K562 (cell line): ENCODE measurements at regions not wholly inside any gene's neighbourhood (a gene's known extent, or its start where the extent isn't known, plus 50 kb on each side); places are given as distances from the start of the nearest gene placed in this dataset.

Experiments used
- ATAC-seq: fragments of 200-7000 bp; cut with Tn5 transposase; 3 replicates; pipeline ENCODE4 v1.9.1; 2020; ENCODE audit warnings: moderate library complexity
- BruUV-seq: library from RNA; stranded (reverse); fragments of 400-500 nt; replicated peaks from 2 replicates; lab custom pipeline; 2021; lab: Mats Ljungman, UMichigan
- CTCF ChIA-PET: fragments of 300-600 bp; formaldehyde crosslinking; extraction: SDS; loops from one replicate; lab custom pipeline; 2021; ENCODE audit warnings: low intra/inter-chr PET ratio; lab: Yijun Ruan, JAX
- POLR2A ChIA-PET: fragments of 300-600, 350-650 bp; sonication (Branson Sonifier 250); formaldehyde crosslinking; extraction: SDS; loops from one replicate; lab custom pipeline; 2021; ENCODE audit warnings: antibody characterized with exemption, inconsistent platforms; lab: Yijun Ruan, JAX
- DNase-seq, 4 experiments: peaks; one replicate each; pipeline versions ENCODE4 v3.0.0 to v3.0.0-alpha.2; 2011 to 2018; ENCODE audit warnings: low spot score in 3 of 4, mixed read lengths in 3 of 4; ENCODE audit errors: extremely low read depth in 1 of 4
- FAIRE-seq: peaks from 2 replicates; lab custom pipeline; 2011; peaks lifted over from hg19 to GRCh38; lab: Jason Lieb, UNC
- H2AFZ ChIP-seq: 2 replicates; pipeline ENCODE4 v1.6.0; 2011; ENCODE audit warnings: low read depth, low read length, control low read depth, inconsistent platforms
- H3K27ac ChIP-seq: fragments of 200-600 bp; 3 replicates; pipeline ENCODE4 v1.8.0; 2011; ENCODE audit warnings: low read depth, mild to moderate bottlenecking, control low read depth, inconsistent platforms, low read length, moderate library complexity, mixed read lengths; ENCODE audit errors: extremely low read depth
- H3K27me3 ChIP-seq, 2 experiments: fragments of 300-600 bp in 1 of 2; 2 replicates in 1 of 2; 3 replicates in 1 of 2; pipeline versions ENCODE4 v1.6.0 to v1.8.0; 2011; ENCODE audit warnings: inconsistent platforms in 2 of 2, low read length in 2 of 2, mild to moderate bottlenecking in 1 of 2, mixed read lengths in 1 of 2, moderate library complexity in 1 of 2; ENCODE audit not compliant: control insufficient read depth in 2 of 2, insufficient read depth in 2 of 2
- H3K36me3 ChIP-seq: fragments of 300-600 bp; 3 replicates; pipeline ENCODE4 v1.8.0; 2011; ENCODE audit warnings: mild to moderate bottlenecking, low read length, inconsistent platforms; ENCODE audit not compliant: control insufficient read depth, insufficient read depth
- H3K4me1 ChIP-seq, 2 experiments: fragments of 200-600 bp in 1 of 2; replicated peaks in 1 of 2; 2 replicates in 1 of 2; 3 replicates in 1 of 2; pipeline versions ENCODE4 v1.5.1 to v1.8.0; 2011; ENCODE audit warnings: inconsistent platforms in 2 of 2, low read length in 2 of 2, mild to moderate bottlenecking in 1 of 2, mixed read lengths in 1 of 2, moderate library complexity in 1 of 2; ENCODE audit not compliant: control insufficient read depth in 2 of 2, insufficient read depth in 2 of 2
- H3K4me2 ChIP-seq: 2 replicates; pipeline ENCODE4 v1.6.1; 2011; ENCODE audit warnings: low read length, control low read depth, inconsistent platforms, mixed read lengths; ENCODE audit not compliant: insufficient read depth
- H3K4me3 ChIP-seq: fragments of 200-600 bp; sonication (generic), shearing (Covaris generic); 2 replicates; pipeline ENCODE4 v1.5.1; 2016; ENCODE audit warnings: control low read depth, inconsistent platforms
- H3K79me2 ChIP-seq: fragments of 200-600 bp; 3 replicates; pipeline ENCODE4 v1.8.0; 2011; ENCODE audit warnings: low read length, inconsistent platforms; ENCODE audit not compliant: control insufficient read depth, insufficient read depth
- H3K9ac ChIP-seq, 2 experiments: 2 replicates each; pipeline versions ENCODE4 v1.6.0 to v1.6.1; 2011; ENCODE audit warnings: low read depth in 2 of 2, low read length in 2 of 2, control low read depth in 1 of 2, inconsistent platforms in 1 of 2, mild to moderate bottlenecking in 1 of 2, mixed read lengths in 1 of 2; ENCODE audit not compliant: insufficient read depth in 1 of 2
- H3K9me1 ChIP-seq: one replicate; pipeline ENCODE4 v1.6.0; 2011; ENCODE audit warnings: inconsistent platforms, mild to moderate bottlenecking, low read length, moderate library complexity; ENCODE audit not compliant: control insufficient read depth, insufficient read depth
- H3K9me3 ChIP-seq: replicated peaks from 2 replicates; pipeline ENCODE4 v1.5.1; 2011; ENCODE audit warnings: low read depth, low read length, inconsistent platforms; ENCODE audit not compliant: control insufficient read depth, insufficient read depth
- H4K20me1 ChIP-seq: replicated peaks from 2 replicates; pipeline ENCODE4 v1.6.1; 2011; ENCODE audit warnings: low read length, inconsistent platforms, mixed read lengths; ENCODE audit not compliant: control insufficient read depth, insufficient read depth
- CEBPB ChIP-seq: fragments of 450-650 bp; IDR thresholded peaks from 2 replicates; pipeline ENCODE4 v1.6.1; 2016; ENCODE audit warnings: missing genetic modification characterization, missing compliant biosample characterization
- DDX20 ChIP-seq: fragments of 450-650 bp; IDR thresholded peaks from 2 replicates; pipeline ENCODE4 v1.6.1; 2016; ENCODE audit warnings: missing genetic modification characterization, low read depth, mild to moderate bottlenecking, missing compliant biosample characterization, moderate library complexity
- ELF2 ChIP-seq: fragments of 250-450 bp; sonication (Bioruptor Pico); IDR thresholded peaks from 2 replicates; pipeline ENCODE4 v1.5.0; 2021; ENCODE audit warnings: mild to moderate bottlenecking
- ESRRA ChIP-seq: fragments of 450-650 bp; IDR thresholded peaks from 2 replicates; pipeline ENCODE4 v1.6.1; 2014; ENCODE audit warnings: low read depth, mild to moderate bottlenecking, moderate library complexity, borderline replicate concordance
- GABPA ChIP-seq: fragments of 200-800 bp; sonication (Bioruptor generic); conservative IDR thresholded peaks from 2 replicates; pipeline ENCODE4 v1.6.1; 2016; ENCODE audit warnings: low read depth, missing genetic modification characterization, missing compliant biosample characterization
- MCM7 ChIP-seq, 2 experiments: fragments of 450-650 bp; IDR thresholded peaks; 2 replicates each; pipeline ENCODE4 v1.6.1; 2016 to 2018
- ZNF121 ChIP-seq: sonication (generic); formaldehyde crosslinking; conservative IDR thresholded peaks from 2 replicates; pipeline ENCODE4 v1.8.0; 2022; ENCODE audit warnings: missing genetic modification reagents
- WGBS: fragments of 100-300 bp; shearing (Covaris generic); methylation state at CpG from one replicate; pipeline ENCODE4 v1.1.6; 2016; ENCODE audit warnings: low coverage, mixed read lengths; ENCODE audit not compliant: insufficient coverage; ENCODE audit errors: missing lambda C conversion rate; 5-methylcytosine and 5-hydroxymethylcytosine counted together
- in situ Hi-C: fragments of 300-500 bp; cut with MboI; formaldehyde crosslinking; loops from 4 replicates; pipeline ENCODE4 v1.15.0; 2018; ENCODE audit warnings: inconsistent platforms, mixed read lengths
- intact Hi-C: fragments of 100-400 bp; cut with micrococcal nuclease; formaldehyde crosslinking; loops from 2 replicates; pipeline ENCODE4 v1.14.2; 2022
- TF ChIP-seq, protein P1 (sequence below): fragments of 450-650 bp; conservative IDR thresholded peaks from 2 replicates; pipeline ENCODE4 v1.6.1; 2016; ENCODE audit warnings: missing genetic modification characterization, low read depth, mild to moderate bottlenecking, control low read depth, missing compliant biosample characterization

- TF ChIP-seq, protein P1, sequence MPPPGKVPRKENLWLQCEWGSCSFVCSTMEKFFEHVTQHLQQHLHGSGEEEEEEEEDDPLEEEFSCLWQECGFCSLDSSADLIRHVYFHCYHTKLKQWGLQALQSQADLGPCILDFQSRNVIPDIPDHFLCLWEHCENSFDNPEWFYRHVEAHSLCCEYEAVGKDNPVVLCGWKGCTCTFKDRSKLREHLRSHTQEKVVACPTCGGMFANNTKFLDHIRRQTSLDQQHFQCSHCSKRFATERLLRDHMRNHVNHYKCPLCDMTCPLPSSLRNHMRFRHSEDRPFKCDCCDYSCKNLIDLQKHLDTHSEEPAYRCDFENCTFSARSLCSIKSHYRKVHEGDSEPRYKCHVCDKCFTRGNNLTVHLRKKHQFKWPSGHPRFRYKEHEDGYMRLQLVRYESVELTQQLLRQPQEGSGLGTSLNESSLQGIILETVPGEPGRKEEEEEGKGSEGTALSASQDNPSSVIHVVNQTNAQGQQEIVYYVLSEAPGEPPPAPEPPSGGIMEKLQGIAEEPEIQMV (tag), result no peak
- no peak for TF ChIP-seq ESRRA
- TF ChIP-seq, all 486 proteins: peak for 0
Observed at GRCh38 chr11:103633819-103634590, 402.4 kb upstream of the DDI1 start (continued).

- no TSS peak for BruUV-seq
- DNase-seq (no peak), ATAC-seq (no peak), FAIRE-seq (no peak)
- no peaks in the 10 kb centered on the region for H3K36me3 ChIP-seq
- H3K9me1 ChIP-seq, result no peaks in the 10 kb centered on the region
- H3K4me3 ChIP-seq, result no peak overlapping the region
- no peak overlapping the region for H3K27ac ChIP-seq
- ChIA-PET POLR2A (no interaction called here), CTCF (no interaction called here)
- TF ChIP-seq CEBPB, result no peak
- no peak for TF ChIP-seq ELF2
- no peak for TF ChIP-seq DDX20 (tag)
- no peak for TF ChIP-seq MCM7 (IDR thresholded peaks at IDR 0.05)
- TF ChIP-seq ZNF121 (CRISPR knock-in tag), result no peak
- no peak for TF ChIP-seq GABPA (tag)
- no peak overlapping the region for H3K4me2 ChIP-seq
- no peaks in the 10 kb centered on the region for H3K79me2 ChIP-seq
- H3K9me3 ChIP-seq, result no peaks in the 10 kb centered on the region; the same call in 1 of the 2 replicates
- H3K27me3 ChIP-seq, result no peaks in the 10 kb centered on the region
- no peaks in the 10 kb centered on the region for H3K4me1 ChIP-seq
- H3K9ac ChIP-seq, result no peak overlapping the region
- no peaks in the 10 kb centered on the region for H4K20me1 ChIP-seq
- intact Hi-C loops, result no loop called here
- 0% methylated on average over 6 of the region's 6 CpGs for WGBS
- in situ Hi-C loops, result no loop called here
- H2AFZ ChIP-seq, result no peak overlapping the region
Observed at GRCh38 chr11:103636232-103636631, 400.2 kb upstream of the DDI1 start.
